ENCODE measurements at regions not wholly inside any gene's neighbourhood (a gene's known extent, or its start where the extent isn't known, plus 50 kb on each side); places are given as distances from the start of the nearest gene placed in this dataset.
A peak's percentile ranks its signal among the peaks of the same experiment; 100 is the strongest.

- Histone ChIP-seq H4K20me1 (ENCODE audit: insufficient read depth) (no peaks in the 10 kb centered on the region), H3F3A (ENCODE audit: insufficient read depth) (no peaks in the 10 kb centered on the region), H3K79me2 (ENCODE audit: insufficient read depth) (no peaks in the 10 kb centered on the region), H3K4me2 (ENCODE audit: unreplicated experiment) (no peak overlapping the region), H3K4me3 (no peak overlapping the region), H3K27me3 (replicated peaks; ENCODE audit: insufficient read depth) (no peaks in the 10 kb centered on the region; the same call in 1 of the 2 replicates), H3K9ac (no peak overlapping the region), H3K36me3 (ENCODE audit: low read depth) (no peaks in the 10 kb centered on the region), H3K9me3 (ENCODE audit: low read depth) (no peaks in the 10 kb centered on the region), H2AFZ (no peak overlapping the region), H3K27ac (no peak overlapping the region), H3K4me1 (ENCODE audit: insufficient read depth) (no peaks in the 10 kb centered on the region), H3K9me2 (ENCODE audit: insufficient read depth) (no peaks in the 10 kb centered on the region)
- WGBS, 2 experiments (ENCODE audit: low coverage in 1 of 2, low lambda C conversion rate in 2 of 2, missing lambda C conversion rate in 2 of 2), result 59 to 71% methylated on average over 3 of the region's 3 CpGs
- DNase-seq, result no peak
- in situ Hi-C loops (cut with MboI), result no loop called here
- TF ChIP-seq EZH2 (IDR thresholded peaks at IDR 0.05; ENCODE audit: insufficient read depth, poor library complexity, severe bottlenecking) (no peak), EZH2phosphoT487 (IDR thresholded peaks at IDR 0.05; ENCODE audit: insufficient read depth, low read depth) (no peak)
These were observed 403.9 kb downstream of the MED13L start for GRCh38 chr12:115873451-115874082.

GRCh38 chr12:115872919-115873357, 404.6 kb downstream of the MED13L start:
- in situ Hi-C loops (cut with MboI), result no loop called here
- 30 to 38% methylated on average over 4 of the region's 4 CpGs for WGBS, 2 experiments (ENCODE audit: low coverage in 1 of 2, low lambda C conversion rate in 2 of 2, missing lambda C conversion rate in 2 of 2)
- Histone ChIP-seq H2AFZ (no peak overlapping the region), H3K36me3 (ENCODE audit: low read depth) (no peaks in the 10 kb centered on the region), H3K9ac (no peak overlapping the region), H3K4me2 (ENCODE audit: unreplicated experiment) (no peak overlapping the region), H3K27me3 (replicated peaks; ENCODE audit: insufficient read depth) (no peaks in the 10 kb centered on the region; the same call in 1 of the 2 replicates), H3K4me3 (no peak overlapping the region), H4K20me1 (ENCODE audit: insufficient read depth) (no peaks in the 10 kb centered on the region), H3K9me2 (ENCODE audit: insufficient read depth) (no peaks in the 10 kb centered on the region), H3K4me1 (ENCODE audit: insufficient read depth) (no peaks in the 10 kb centered on the region), H3K9me3 (ENCODE audit: low read depth) (no peaks in the 10 kb centered on the region), H3K79me2 (ENCODE audit: insufficient read depth) (no peaks in the 10 kb centered on the region), H3K27ac (no peak overlapping the region), H3F3A (ENCODE audit: insufficient read depth) (no peaks in the 10 kb centered on the region)
- no peak for DNase-seq
- no peak for TF ChIP-seq EZH2phosphoT487 (IDR thresholded peaks at IDR 0.05; ENCODE audit: insufficient read depth, low read depth)
- TF ChIP-seq EZH2 (IDR thresholded peaks at IDR 0.05; ENCODE audit: insufficient read depth, poor library complexity, severe bottlenecking), result no peak

GRCh38 chr12:115872212-115872611, 405.3 kb downstream of the MED13L start:
- no peak for TF ChIP-seq EZH2phosphoT487 (IDR thresholded peaks at IDR 0.05; ENCODE audit: insufficient read depth, low read depth)
- TF ChIP-seq EZH2 (IDR thresholded peaks at IDR 0.05; ENCODE audit: insufficient read depth, poor library complexity, severe bottlenecking), result no peak
- Histone ChIP-seq H3K27me3 (replicated peaks; ENCODE audit: insufficient read depth) (no peaks in the 10 kb centered on the region; the same call in 1 of the 2 replicates), H4K20me1 (ENCODE audit: insufficient read depth) (no peaks in the 10 kb centered on the region), H3K4me1 (ENCODE audit: insufficient read depth) (no peaks in the 10 kb centered on the region), H2AFZ (no peak overlapping the region), H3K36me3 (ENCODE audit: low read depth) (no peaks in the 10 kb centered on the region), H3K27ac (no peak overlapping the region), H3K4me3 (no peak overlapping the region), H3K9me2 (ENCODE audit: insufficient read depth) (no peaks in the 10 kb centered on the region), H3K79me2 (ENCODE audit: insufficient read depth) (no peaks in the 10 kb centered on the region), H3K4me2 (ENCODE audit: unreplicated experiment) (no peak overlapping the region), H3K9ac (no peak overlapping the region), H3K9me3 (ENCODE audit: low read depth) (no peaks in the 10 kb centered on the region), H3F3A (ENCODE audit: insufficient read depth) (no peaks in the 10 kb centered on the region)
- no peak for DNase-seq
- in situ Hi-C loops (cut with MboI), result no loop called here
- 64 to 78% methylated on average over 1 of the region's 1 CpG for WGBS, 2 experiments (ENCODE audit: low coverage in 1 of 2, low lambda C conversion rate in 2 of 2, missing lambda C conversion rate in 2 of 2)

- H3K4me1 ChIP-seq (ENCODE audit: insufficient read depth), result no peaks in the 10 kb centered on the region
- H3K27ac ChIP-seq, result no peak overlapping the region
- H3K27me3 ChIP-seq (replicated peaks; ENCODE audit: insufficient read depth), result no peaks in the 10 kb centered on the region; the same call in 1 of the 2 replicates
- no peak overlapping the region for H3K9ac ChIP-seq
- H3K79me2 ChIP-seq (ENCODE audit: insufficient read depth), result no peaks in the 10 kb centered on the region
- peak; percentile 50 for DNase-seq
- in situ Hi-C loops (cut with MboI), result no loop called here
- no peak overlapping the region for H2AFZ ChIP-seq
- H3F3A ChIP-seq (ENCODE audit: insufficient read depth), result no peaks in the 10 kb centered on the region
- H3K9me2 ChIP-seq (ENCODE audit: insufficient read depth), result no peaks in the 10 kb centered on the region
- H4K20me1 ChIP-seq (ENCODE audit: insufficient read depth), result no peaks in the 10 kb centered on the region
- no peaks in the 10 kb centered on the region for H3K9me3 ChIP-seq (ENCODE audit: low read depth)
- WGBS, 2 experiments (ENCODE audit: low coverage in 1 of 2, low lambda C conversion rate in 2 of 2, missing lambda C conversion rate in 2 of 2), result 75 to 76% methylated on average over 3 of the region's 3 CpGs
- H3K4me3 ChIP-seq, result no peak overlapping the region
- TF ChIP-seq EZH2phosphoT487 (IDR thresholded peaks at IDR 0.05; ENCODE audit: insufficient read depth, low read depth) (no peak), EZH2 (IDR thresholded peaks at IDR 0.05; ENCODE audit: insufficient read depth, poor library complexity, severe bottlenecking) (no peak)
- H3K36me3 ChIP-seq (ENCODE audit: low read depth), result no peaks in the 10 kb centered on the region
- no peak overlapping the region for H3K4me2 ChIP-seq (ENCODE audit: unreplicated experiment)
These were observed 405.8 kb downstream of the MED13L start for GRCh38 chr12:115871714-115872113.

Data from GM23248 (cell line).